ENCODE measurements at regions not wholly inside any gene's neighbourhood (a gene's known extent, or its start where the extent isn't known, plus 50 kb on each side); places are given as distances from the start of the nearest gene placed in this dataset.

DNA sequence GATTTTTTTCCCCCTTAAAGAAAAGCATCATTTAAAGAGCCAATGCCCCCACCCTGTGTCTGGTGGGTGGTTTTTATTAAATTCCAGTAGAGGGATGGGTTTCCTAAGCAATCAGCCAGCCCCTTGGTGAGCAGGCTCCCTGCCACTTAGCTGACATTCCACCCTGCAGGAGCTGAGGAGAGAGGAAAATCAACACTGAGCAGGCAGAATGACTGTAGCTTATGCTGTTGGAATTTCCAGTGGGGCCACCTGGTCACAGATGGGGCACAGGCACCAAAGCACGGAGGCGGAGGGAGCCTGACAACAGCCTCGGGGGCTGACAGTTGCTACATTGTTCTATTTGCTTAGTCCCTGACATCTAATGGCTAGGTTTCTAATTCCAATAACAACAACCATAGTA lies 127.7 kb downstream of the TMEM30B start:
- no peak for TF ChIP-seq EZH2phosphoT487 (IDR thresholded peaks at IDR 0.05; ENCODE audit: unreplicated experiment)
- TF ChIP-seq, protein P1, sequence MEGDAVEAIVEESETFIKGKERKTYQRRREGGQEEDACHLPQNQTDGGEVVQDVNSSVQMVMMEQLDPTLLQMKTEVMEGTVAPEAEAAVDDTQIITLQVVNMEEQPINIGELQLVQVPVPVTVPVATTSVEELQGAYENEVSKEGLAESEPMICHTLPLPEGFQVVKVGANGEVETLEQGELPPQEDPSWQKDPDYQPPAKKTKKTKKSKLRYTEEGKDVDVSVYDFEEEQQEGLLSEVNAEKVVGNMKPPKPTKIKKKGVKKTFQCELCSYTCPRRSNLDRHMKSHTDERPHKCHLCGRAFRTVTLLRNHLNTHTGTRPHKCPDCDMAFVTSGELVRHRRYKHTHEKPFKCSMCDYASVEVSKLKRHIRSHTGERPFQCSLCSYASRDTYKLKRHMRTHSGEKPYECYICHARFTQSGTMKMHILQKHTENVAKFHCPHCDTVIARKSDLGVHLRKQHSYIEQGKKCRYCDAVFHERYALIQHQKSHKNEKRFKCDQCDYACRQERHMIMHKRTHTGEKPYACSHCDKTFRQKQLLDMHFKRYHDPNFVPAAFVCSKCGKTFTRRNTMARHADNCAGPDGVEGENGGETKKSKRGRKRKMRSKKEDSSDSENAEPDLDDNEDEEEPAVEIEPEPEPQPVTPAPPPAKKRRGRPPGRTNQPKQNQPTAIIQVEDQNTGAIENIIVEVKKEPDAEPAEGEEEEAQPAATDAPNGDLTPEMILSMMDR (conservative IDR thresholded peaks at IDR 0.05; ENCODE audit: low read depth in 2 of 2) = no peak
- TF ChIP-seq EZH2 (IDR thresholded peaks at IDR 0.05; ENCODE audit: low read depth, unreplicated experiment) = no peak
- TF ChIP-seq, protein P2, sequence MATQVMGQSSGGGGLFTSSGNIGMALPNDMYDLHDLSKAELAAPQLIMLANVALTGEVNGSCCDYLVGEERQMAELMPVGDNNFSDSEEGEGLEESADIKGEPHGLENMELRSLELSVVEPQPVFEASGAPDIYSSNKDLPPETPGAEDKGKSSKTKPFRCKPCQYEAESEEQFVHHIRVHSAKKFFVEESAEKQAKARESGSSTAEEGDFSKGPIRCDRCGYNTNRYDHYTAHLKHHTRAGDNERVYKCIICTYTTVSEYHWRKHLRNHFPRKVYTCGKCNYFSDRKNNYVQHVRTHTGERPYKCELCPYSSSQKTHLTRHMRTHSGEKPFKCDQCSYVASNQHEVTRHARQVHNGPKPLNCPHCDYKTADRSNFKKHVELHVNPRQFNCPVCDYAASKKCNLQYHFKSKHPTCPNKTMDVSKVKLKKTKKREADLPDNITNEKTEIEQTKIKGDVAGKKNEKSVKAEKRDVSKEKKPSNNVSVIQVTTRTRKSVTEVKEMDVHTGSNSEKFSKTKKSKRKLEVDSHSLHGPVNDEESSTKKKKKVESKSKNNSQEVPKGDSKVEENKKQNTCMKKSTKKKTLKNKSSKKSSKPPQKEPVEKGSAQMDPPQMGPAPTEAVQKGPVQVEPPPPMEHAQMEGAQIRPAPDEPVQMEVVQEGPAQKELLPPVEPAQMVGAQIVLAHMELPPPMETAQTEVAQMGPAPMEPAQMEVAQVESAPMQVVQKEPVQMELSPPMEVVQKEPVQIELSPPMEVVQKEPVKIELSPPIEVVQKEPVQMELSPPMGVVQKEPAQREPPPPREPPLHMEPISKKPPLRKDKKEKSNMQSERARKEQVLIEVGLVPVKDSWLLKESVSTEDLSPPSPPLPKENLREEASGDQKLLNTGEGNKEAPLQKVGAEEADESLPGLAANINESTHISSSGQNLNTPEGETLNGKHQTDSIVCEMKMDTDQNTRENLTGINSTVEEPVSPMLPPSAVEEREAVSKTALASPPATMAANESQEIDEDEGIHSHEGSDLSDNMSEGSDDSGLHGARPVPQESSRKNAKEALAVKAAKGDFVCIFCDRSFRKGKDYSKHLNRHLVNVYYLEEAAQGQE (IDR thresholded peaks at IDR 0.05; ENCODE audit: unreplicated experiment) = no peak
- TF ChIP-seq ZNF331 (CRISPR knock-in tag; IDR thresholded peaks at IDR 0.05; ENCODE audit: low read depth) = no peak
- no peak for TF ChIP-seq JUNB (IDR thresholded peaks at IDR 0.05; ENCODE audit: unreplicated experiment)
- no peak for TF ChIP-seq CREB1 (CRISPR knock-in tag; IDR thresholded peaks at IDR 0.05; ENCODE audit: low read depth)
- TF ChIP-seq, protein P3, sequence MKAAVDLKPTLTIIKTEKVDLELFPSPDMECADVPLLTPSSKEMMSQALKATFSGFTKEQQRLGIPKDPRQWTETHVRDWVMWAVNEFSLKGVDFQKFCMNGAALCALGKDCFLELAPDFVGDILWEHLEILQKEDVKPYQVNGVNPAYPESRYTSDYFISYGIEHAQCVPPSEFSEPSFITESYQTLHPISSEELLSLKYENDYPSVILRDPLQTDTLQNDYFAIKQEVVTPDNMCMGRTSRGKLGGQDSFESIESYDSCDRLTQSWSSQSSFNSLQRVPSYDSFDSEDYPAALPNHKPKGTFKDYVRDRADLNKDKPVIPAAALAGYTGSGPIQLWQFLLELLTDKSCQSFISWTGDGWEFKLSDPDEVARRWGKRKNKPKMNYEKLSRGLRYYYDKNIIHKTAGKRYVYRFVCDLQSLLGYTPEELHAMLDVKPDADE (IDR thresholded peaks at IDR 0.05) = no peak
- TF ChIP-seq STAT1 (IDR thresholded peaks at IDR 0.05; ENCODE audit: unreplicated experiment) = no peak
- TF ChIP-seq, protein P4, sequence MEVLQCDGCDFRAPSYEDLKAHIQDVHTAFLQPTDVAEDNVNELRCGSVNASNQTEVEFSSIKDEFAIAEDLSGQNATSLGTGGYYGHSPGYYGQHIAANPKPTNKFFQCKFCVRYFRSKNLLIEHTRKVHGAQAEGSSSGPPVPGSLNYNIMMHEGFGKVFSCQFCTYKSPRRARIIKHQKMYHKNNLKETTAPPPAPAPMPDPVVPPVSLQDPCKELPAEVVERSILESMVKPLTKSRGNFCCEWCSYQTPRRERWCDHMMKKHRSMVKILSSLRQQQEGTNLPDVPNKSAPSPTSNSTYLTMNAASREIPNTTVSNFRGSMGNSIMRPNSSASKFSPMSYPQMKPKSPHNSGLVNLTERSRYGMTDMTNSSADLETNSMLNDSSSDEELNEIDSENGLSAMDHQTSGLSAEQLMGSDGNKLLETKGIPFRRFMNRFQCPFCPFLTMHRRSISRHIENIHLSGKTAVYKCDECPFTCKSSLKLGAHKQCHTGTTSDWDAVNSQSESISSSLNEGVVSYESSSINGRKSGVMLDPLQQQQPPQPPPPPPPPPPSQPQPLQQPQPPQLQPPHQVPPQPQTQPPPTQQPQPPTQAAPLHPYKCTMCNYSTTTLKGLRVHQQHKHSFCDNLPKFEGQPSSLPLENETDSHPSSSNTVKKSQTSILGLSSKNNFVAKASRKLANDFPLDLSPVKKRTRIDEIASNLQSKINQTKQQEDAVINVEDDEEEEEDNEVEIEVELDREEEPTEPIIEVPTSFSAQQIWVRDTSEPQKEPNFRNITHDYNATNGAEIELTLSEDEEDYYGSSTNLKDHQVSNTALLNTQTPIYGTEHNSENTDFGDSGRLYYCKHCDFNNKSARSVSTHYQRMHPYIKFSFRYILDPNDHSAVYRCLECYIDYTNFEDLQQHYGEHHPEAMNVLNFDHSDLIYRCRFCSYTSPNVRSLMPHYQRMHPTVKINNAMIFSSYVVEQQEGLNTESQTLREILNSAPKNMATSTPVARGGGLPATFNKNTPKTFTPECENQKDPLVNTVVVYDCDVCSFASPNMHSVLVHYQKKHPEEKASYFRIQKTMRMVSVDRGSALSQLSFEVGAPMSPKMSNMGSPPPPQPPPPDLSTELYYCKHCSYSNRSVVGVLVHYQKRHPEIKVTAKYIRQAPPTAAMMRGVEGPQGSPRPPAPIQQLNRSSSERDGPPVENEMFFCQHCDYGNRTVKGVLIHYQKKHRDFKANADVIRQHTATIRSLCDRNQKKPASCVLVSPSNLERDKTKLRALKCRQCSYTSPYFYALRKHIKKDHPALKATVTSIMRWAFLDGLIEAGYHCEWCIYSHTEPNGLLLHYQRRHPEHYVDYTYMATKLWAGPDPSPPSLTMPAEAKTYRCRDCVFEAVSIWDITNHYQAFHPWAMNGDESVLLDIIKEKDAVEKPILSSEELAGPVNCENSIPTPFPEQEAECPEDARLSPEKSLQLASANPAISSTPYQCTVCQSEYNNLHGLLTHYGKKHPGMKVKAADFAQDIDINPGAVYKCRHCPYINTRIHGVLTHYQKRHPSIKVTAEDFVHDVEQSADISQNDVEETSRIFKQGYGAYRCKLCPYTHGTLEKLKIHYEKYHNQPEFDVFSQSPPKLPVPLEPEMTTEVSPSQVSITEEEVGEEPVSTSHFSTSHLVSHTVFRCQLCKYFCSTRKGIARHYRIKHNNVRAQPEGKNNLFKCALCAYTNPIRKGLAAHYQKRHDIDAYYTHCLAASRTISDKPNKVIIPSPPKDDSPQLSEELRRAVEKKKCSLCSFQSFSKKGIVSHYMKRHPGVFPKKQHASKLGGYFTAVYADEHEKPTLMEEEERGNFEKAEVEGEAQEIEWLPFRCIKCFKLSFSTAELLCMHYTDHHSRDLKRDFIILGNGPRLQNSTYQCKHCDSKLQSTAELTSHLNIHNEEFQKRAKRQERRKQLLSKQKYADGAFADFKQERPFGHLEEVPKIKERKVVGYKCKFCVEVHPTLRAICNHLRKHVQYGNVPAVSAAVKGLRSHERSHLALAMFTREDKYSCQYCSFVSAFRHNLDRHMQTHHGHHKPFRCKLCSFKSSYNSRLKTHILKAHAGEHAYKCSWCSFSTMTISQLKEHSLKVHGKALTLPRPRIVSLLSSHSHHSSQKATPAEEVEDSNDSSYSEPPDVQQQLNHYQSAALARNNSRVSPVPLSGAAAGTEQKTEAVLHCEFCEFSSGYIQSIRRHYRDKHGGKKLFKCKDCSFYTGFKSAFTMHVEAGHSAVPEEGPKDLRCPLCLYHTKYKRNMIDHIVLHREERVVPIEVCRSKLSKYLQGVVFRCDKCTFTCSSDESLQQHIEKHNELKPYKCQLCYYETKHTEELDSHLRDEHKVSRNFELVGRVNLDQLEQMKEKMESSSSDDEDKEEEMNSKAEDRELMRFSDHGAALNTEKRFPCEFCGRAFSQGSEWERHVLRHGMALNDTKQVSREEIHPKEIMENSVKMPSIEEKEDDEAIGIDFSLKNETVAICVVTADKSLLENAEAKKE (CRISPR knock-in tag; IDR thresholded peaks at IDR 0.05) = no peak
- no peak for TF ChIP-seq ZNF114 (CRISPR knock-in tag; IDR thresholded peaks at IDR 0.05)
- no peak for TF ChIP-seq POLR2AphosphoS5 (IDR thresholded peaks at IDR 0.05; ENCODE audit: low read depth)
- no peak for TF ChIP-seq NANOG (IDR thresholded peaks at IDR 0.05; ENCODE audit: borderline replicate concordance)
- Mint-ChIP-seq H3K36me3 (ENCODE audit: low read depth) (no peaks in the 10 kb centered on the region), H3K9me3 (no peaks in the 10 kb centered on the region), H3K27me3 (ENCODE audit: insufficient read depth, low read depth, poor library complexity) (peaks cover 4% of the 10 kb centered on the region), H3K4me1 (peaks cover 21% of the 10 kb centered on the region), H3K27ac (no peak overlapping the region), H3K4me3 (no peak overlapping the region)
- H3F3A ChIP-seq (replicated peaks; ENCODE audit: low read depth) = no peaks in the 10 kb centered on the region
- no peaks in the 10 kb centered on the region for H3K36me3 ChIP-seq (ENCODE audit: insufficient read depth)
- DNase-seq (ENCODE audit: low spot score) (peak; percentile 39), ATAC-seq (peak; percentile 84)
- no peaks in the 10 kb centered on the region for H3K79me2 ChIP-seq (replicated peaks; ENCODE audit: insufficient read depth)
- H3K4me2 ChIP-seq = peak overlapping the region; percentile 65
- H3K9me2 ChIP-seq (ENCODE audit: insufficient read depth) = peaks cover 4% of the 10 kb centered on the region; the same call in 1 of the 2 replicates
- H2AFZ ChIP-seq = no peak overlapping the region
- no peaks in the 10 kb centered on the region for H4K20me1 ChIP-seq (replicated peaks; ENCODE audit: insufficient read depth)
- no peak overlapping the region for H3K27ac ChIP-seq (ENCODE audit: low read depth)
- H3K4me3 ChIP-seq = no peak overlapping the region
- H3K4me1 ChIP-seq (ENCODE audit: insufficient read depth) = peaks cover 14% of the 10 kb centered on the region
- H3K27me3 ChIP-seq (ENCODE audit: insufficient read depth) = no peaks in the 10 kb centered on the region

All from GM23338 (cell line).